SIG-M5 (cell line): ENCODE measurements at regions not wholly inside any gene's neighbourhood (a gene's known extent, or its start where the extent isn't known, plus 50 kb on each side); places are given as distances from the start of the nearest gene placed in this dataset.

Experiments used
- DNase-seq: peaks from one replicate; lab custom pipeline; 2025; lab: John Stamatoyannopoulos, UW

DNA sequence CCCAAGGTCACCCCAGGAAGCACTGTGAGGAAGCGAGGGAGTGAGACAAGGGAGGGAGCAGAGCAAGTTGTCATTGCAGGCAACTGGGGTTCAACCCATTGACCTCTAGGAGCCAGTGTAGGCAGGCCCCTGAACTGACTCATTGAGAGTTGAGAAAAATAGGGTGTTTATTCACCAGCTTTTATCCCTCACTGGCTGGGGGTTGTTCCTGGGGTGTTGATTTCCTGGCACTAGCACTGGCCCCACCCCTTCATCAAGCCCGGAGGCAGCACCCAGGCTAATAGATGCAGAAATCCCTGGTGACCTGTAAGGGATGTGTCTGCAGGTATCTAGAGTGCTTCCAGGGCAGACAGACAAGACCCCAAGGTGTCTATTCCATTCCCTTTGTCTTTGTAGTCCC, 183.9 kb downstream of the ARRDC4 start:
- DNase-seq = no peak

DNA sequence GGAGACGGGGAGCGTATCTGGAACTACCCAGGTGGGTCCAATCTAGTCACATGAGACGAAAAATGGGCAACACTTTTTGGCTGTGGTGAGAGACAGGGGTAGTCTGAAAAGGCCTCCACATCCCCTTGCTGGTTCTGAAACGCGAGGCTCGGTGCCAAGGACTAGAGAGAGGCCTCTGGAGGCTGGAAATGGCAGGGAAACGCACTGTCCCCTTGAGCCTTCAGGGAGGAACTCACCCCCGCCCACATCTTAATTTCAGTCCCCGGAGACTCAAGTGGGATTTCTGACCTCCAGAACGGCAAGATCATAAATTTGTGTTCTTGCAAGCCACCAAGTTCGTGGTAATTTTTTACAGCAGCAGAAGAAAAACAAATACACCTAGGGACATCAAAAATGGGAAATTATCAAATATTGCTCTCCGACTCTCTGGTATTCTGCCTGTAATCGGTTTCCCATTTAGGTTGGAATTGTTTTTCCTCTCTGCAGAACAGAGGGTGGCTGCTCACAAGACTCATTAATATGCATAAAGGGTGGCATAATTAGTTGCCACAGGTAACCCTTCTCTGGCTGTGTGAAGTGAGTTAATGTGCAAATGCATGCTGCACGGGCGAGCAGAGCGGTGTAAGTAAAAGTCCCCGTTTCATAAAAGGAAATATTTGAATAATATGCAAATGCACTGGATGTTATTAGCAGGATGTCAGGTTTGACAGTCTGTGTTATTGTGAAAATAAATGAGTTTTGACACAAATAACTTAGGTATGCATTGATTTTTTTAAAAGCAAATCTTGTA, 185.7 kb downstream of the ARRDC4 start:
- DNase-seq = no peak

DNA sequence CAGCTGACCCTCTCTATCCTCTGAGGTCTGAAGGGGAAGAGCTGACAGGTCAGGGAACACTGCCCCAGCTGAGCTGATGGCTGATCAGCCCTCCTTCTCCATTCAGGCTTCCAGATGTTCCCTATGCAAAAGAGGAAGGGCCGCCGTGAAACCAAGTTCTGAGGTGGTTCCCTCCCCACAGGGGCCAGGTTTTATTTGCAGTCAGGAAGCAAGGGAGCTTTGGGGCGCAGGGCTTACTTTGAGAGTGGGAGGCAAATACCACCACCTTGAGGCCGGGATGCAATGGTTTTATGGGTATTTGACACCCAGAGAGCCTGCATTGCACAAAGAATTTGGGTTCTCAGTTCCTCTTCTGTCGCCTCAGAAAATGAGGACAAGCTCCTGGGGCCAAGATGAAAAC, 186.9 kb downstream of the ARRDC4 start:
- DNase-seq = no peak

DNA sequence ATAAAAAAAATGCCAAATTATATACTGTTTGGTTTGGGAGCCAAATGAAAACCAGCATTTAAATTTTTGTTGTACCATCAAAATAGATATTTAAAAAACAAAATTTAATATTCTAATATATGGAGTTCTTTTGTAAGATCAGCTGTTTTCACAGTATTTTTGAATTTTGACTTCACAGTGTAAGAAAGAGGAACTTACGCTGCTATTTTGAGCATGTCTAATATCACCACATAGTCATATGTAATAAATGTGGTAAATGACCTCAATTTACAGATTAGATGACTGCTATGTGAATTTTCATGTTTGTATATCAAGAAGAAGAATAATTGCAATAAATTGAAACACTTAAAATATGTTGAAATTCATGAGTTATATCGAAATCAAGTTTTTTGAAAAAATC, 189.6 kb downstream of the ARRDC4 start:
- DNase-seq = no peak

DNA sequence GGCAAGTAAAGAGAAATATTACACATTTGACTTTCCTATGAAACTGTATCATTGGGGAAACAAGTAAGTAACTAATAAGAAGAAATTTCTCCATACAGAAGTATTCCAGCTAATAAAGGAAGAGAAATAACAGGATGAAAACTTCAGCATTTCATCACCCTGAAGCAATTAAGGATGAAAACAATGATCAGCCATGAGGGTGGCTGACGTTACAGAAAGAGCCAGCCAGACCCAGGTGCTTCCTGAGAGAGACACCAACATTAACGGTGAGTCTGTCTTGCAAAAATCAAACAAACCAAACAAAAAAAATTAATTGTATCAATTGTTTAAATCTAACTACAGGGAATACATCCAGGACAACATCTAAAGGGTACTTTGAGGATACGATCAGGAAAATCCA, 190.0 kb downstream of the ARRDC4 start:
- DNase-seq = no peak

DNA sequence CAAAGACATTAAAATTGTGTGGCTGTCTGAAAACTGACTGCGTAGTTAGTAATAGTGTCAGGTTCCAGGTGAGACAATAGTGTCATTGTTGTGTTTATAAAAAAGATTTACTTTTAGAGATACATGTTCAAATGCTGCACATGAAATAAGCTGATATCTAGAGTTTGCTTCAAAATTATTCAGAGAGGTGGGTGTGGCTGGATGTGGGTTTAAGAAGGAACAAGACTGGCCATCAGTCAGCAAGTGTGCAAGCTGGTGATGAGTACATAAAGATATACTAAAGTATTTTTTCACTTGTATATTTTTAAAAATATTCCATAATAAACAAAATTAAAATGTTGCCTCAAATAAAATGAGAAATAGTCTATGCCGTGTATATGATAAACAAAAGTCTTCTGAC, 190.6 kb downstream of the ARRDC4 start:
- DNase-seq = no peak

DNA sequence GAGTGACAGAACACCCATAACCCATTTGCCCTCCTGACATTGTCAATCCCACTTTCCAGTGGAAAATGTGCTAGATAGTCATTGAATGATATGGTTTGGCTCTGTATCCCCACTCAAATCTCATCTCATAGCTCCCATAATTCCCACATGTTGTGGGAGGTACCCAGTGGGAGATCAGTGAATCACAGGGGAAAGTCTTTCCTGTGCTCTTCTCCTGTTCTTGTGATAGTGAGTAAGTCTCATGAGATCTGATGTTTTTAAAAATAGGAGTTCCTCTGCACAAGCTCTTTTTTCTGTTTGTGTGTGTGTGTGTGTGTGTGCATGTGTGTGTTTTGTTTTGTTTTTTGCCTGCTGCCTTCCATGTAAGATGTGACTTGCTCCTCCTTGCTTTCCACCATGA, 191.7 kb downstream of the ARRDC4 start:
- no peak for DNase-seq

DNA sequence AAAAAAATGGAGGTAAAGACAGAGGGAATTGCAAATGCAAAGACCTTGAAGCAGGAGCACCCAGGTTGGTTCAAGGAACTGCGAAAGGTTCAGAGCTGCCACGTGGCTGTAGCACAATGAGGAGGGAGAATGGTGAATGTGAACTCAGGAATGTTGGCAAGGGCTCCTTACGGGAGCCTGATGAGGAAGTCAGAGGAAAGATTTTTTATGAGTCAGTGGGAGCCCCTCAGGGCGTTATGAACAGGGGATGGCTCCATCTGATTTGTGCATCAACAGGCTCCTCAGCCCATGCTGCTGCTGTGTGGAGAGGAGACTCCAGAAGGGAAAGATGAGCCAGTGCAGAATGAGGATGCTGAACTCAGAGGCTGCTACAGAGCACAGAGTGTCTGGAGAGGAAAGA, 194.4 kb downstream of the ARRDC4 start:
- DNase-seq = no peak

DNA sequence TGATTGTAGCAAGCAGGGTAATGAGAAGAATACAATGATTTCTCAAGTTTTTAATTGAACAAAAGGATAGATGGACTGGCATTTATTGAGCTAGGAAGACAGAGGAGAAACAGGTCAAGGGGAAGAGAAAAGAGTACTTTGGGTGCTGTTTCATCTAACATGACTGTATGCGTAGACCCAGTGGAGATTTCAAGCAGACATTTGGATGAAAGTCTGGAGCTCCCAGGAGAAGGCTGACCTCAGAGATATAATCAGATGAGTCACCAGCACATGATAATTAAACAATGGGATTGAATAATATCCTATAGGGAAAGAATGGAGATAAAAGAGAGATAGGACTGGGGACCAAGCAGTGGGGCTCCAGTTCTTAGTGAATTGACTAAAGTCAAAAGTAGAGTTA, 194.9 kb downstream of the ARRDC4 start:
- no peak for DNase-seq

DNA sequence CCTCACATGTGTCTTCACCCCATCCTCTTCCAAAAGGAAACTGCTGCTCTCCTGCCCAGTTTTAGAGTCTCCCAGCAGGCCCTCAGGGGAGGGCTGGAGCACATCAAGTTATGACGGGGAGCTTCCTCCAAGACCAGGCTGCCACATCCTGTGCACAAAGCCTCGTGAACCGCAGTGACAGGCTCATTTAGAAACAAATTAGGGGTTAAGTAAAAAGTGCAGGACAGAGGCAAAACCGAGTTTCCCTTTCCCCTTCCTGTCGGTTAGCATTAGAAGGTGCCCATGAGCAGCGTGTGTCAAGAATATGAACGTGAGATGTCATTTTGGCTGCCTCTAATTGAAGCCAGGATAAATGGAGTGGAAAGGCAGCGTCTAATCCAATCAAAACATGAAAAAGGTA, 199.7 kb downstream of the ARRDC4 start:
- no peak for DNase-seq

DNA sequence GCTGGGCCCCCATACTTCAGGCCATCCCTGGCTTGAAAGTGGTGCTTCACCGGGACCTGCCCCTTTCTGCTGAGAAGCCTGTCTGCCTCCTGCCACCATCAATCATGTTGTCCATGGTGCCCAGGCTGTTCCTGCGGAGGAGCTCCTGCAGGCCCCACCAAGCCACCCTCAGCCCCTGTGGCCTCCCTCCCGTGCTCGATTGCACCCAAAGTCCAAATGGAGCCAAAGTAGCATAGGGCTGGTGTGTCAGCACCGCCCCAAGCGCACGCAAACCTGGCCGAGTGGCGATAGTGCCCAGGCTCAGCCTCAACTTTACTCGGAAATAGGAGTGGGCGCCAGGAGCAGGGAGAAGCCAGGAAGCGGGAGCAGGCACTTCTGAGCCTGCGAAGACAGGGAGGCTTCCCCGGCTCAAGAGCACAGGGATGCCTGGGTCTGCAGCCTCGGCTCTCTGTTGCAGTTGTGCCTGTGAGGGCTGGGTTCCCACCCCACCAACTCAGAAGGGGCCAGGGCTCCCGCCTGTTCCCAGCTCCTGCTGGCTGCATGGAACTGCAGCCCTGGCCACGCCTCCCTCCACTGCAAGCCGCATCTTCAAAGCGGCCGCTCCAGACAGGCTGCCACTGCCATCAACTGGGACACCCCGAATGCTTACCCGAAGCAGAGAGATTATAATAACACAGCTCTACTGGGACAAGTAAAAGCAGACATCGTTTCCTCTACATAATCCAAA, 203.0 kb downstream of the ARRDC4 start:
- no peak for DNase-seq

DNA sequence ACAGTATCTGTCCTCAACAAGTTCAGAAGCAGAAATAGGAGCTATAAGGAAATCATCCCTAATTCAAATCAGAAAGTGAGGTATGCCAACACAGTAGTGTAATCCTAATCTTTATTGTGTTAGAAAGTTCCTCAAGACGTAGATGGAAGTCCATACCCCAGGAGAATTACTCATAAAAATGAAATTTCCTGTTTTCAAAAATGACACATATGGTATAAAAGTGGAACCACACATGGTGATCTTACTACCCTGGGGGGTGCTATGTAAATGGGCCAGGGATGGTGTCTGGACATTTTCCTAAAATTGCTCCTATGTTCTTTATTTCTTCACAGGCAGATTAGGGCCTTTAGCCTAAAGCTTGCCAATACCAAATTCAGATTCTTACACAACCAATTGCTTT, 204.1 kb downstream of the ARRDC4 start:
- no peak for DNase-seq

DNA sequence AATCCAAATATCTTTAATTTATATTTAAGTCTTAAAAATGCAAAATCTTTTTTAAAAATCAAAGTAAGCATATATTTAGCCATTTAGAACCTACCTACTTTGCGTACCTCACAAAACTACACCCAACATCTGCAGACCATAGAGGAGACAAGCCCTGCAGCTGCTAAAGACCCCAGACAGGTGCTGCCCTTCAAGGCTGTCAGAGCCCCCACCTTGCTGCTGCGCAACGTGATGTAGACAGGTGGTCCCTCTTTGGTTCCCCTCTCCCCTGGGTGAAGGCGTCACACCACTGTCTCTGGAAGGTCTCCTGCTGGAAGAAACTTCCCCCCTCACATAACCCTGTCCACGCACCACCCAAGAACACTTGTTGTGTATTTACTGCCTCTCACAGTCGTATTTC, 204.5 kb downstream of the ARRDC4 start:
- DNase-seq = no peak

DNA sequence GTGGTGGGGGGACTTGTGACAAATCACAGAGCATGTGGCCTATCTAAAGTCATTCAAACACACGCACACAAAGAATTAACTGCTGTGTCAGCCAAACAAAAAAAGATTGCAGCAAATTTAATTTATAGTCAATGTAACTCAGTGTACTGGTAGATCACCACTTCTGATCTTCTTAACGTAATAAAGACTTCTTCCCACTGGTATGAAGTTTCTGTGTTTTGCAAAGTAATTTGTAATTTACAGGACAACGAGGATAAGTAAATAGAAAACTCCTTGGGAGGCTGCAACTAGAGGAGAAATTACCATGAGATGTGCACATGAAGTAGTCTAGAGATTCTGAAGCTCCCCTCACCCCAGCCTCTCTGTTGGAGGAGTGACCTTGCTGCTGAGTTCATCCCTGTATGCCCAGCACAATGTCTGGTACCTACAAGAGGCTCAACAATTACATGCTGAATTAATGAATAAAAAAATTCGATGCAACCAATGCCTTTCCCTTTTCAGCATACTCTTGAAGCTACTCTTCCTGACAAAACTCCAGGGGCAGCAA, 207.3 kb downstream of the ARRDC4 start:
- no peak for DNase-seq

DNA sequence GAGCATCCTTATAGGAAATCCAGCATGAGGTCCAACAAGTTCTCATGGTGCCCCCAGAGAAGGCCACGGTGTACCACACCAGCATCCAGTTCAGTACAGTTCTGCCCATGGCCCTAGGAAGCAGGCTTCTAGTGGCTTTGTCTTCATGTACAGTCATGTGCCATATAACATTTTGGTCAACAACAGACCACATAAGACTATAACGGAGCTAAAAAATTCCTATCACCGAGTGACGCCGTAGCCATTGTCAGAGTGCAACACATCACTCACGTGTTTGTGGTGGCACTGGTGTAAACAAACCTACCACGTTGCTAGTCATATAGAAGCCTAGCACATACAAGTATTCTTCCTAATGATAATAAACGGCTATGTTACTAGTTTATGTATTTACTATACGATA, 209.0 kb downstream of the ARRDC4 start:
- DNase-seq = no peak

DNA sequence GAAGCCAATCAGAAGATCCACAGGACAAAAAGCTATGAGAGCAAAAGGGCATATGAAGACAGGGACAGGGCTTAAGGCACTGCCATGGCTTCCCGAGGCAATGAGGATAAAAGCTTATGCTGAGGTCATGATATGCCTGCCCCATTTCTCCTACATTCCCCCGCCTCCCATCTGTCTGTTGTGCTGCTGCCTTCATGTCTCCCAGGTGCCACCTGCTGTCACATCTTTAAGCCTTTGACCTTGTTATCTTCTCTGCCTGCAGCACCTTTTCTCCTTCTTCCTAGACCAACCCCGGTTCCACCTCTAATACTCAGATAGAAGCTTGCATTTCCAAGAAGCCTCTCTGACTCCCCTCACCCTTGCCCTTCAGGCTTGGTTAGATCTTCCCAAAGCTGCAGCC, 213.8 kb downstream of the ARRDC4 start:
- no peak for DNase-seq

DNA sequence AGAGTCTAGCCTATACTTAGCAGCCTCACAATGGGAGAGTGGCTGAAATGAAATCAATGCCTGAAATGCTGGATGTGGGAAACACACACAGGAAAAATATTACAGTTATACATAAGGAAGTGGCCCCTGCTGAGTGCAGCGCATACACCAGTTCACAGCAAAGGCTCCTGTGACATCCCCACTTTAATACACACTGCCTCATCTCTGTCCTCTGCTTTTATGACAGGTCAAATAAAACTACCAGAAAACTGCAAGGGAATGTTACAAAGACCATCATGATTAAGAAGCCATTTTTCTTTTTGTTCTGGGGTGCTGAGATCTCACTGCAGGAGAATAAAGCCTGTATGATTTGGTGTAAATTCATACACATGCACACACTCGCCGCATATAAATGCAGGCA, 214.3 kb downstream of the ARRDC4 start:
- DNase-seq = no peak

DNA sequence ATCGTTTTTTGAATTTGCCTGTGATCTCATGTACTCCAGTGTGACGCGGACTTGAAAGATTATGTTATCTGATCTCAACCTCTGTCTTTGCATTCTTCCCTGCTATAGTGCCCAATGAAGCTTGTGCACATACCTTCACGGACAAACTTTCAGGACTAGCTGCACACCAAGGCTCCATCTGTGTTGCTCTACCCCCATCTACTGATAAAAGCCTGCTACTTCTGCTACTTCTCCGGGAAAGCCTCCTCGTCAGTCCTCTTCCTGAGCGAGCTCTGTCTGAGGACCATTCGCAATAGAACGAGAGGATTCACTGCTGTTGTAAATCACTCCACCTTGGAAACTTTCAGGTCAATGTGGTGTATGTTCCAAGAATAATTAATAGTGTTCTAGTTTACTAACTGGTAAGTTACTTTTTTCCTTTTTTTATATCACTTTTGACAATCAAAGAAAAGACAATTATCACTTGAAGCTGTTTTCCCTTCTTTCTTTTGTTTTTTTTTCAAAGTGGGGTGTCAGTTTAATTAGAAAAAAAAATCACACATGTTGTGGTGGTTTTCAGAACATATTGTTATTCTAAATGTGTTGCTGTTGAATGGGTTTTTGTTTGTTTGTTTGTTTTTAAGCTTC, 217.6 kb downstream of the ARRDC4 start:
- DNase-seq = no peak

DNA sequence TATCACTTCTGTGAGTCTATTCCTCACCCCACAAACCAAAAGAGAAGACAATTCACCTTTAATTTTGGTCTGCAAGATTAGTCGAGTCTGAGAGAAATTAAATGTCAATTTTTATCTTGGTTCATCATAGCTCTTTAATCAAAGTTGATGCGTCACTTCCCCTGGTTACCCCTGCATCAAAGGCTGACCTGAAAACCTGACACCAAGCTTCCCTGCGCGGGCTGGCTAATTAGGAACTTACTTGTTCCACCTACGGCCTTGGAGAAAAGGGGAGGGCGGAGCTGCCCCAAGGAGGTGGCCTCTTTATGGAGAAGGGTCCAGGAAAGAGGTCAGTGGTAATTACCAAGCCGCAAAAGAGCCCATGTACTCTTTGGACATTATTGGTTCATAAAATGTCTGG, 218.4 kb downstream of the ARRDC4 start:
- no peak for DNase-seq

DNA sequence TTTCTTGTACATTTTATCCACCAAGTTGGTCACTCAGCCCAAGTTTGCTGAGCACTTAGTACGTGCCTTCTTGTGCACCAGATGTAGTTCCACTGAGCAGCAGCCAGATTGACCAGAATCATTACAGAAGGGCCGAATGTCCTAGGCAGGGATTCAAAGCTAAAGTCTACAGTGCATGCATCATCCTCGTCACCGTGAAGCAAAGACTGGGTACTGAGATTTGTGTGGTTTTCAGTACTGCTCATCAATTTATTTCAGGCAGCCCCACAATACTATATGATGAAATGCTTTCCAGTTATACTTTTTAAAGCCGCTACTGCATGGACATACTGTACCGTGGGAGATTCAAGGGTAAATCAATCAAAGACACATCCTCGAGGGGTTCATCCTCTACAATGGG, 227.0 kb downstream of the ARRDC4 start:
- DNase-seq = no peak

DNA sequence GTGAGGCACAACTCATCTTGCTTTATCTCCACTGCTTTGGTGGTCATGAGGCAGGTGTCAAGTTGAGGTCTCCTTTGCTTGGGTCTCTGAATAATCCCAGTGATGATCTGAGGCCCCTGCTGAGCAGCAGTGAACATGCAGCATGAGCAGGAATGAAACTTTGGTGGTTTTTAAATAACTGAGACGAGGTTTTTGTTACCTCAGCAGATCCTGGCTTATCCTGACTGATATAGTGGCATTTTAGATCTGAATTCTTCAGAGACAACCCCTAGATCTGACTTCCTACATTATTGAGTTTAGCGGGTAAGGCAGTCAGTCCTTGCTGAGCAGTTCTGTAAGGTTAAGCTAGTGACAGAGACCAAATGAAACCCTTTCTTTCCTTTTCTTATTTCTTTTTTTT, 230.4 kb downstream of the ARRDC4 start:
- DNase-seq = no peak

DNA sequence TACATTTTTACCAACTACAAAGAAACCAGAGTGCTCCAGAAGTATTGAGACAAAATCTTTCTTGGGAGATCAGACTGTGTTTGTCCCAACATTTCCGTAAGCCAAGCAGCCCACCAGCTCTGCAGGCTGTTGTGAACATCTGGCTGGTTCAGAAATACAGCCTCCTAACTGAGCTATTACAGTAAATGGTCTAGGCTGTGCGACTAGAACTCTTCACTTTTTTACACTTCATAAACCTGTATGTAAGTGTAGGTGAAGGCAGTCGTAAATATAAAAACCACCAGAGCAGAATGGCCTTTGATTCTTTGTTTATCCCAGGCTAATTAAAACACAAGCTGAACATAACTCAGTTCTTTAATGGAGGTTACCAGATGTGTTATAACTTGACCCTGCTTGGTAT, 235.3 kb downstream of the ARRDC4 start:
- no peak for DNase-seq

DNA sequence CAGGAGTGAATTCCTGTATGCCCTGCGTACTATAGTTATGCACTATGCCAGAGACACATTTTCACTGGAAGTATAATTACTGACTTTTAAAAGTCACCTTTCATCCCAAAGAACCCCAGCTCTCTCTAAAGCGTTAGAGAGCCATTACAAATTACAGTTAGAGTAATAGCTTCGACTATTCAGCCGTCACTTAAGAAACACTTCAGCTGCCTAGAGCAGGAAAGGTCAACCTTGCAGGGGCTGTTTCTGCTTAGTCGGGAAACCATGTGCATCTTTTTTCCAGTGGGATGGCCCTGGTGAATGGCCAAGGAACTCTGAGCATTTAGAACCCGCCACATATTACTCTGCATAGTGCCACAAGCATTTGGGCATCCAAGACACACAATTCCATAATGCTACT, 235.9 kb downstream of the ARRDC4 start:
- no peak for DNase-seq
